Activated CD4-positive, alpha-beta T cell treated with anti-CD3 and anti-CD28 coated beads, Interleukin-2, amount 10 ng/mL, durations not matched to agents 7 days and 5 days (primary cell): ENCODE measurements at regions not wholly inside any gene's neighbourhood (a gene's known extent, or its start where the extent isn't known, plus 50 kb on each side); places are given as distances from the start of the nearest gene placed in this dataset.
"Not testable (repeated sequence)": the region's sequence is repeated elsewhere in the genome, so short reads cannot be mapped to it uniquely, and the experiment has no call there.

Experiments
- CTCF ChIA-PET: fragments of 350-600 bp; sonication (Branson Sonifier 250); formaldehyde crosslinking; loops from one replicate; lab custom pipeline; 2021; ENCODE audit warnings: antibody characterized with exemption; lab: Charles Lee
- POLR2A ChIA-PET: fragments of 350-600 bp; sonication (Branson Sonifier 250); formaldehyde crosslinking; loops from one replicate; lab custom pipeline; 2021; ENCODE audit warnings: antibody characterized with exemption; lab: Charles Lee
- DNase-seq: peaks from one replicate; pipeline ENCODE4 v3.0.0-alpha.2; 2020
- H3K27ac Mint-ChIP-seq: one replicate; pipeline ENCODE4 v1.8.0; 2021; ENCODE audit warnings: mild to moderate bottlenecking, moderate library complexity, mixed read lengths
- H3K27me3 Mint-ChIP-seq: one replicate; pipeline ENCODE4 v1.8.0; 2021; ENCODE audit warnings: mixed read lengths
- H3K36me3 Mint-ChIP-seq: one replicate; pipeline ENCODE4 v1.8.0; 2021; ENCODE audit warnings: low read depth, mixed read lengths
- H3K4me1 Mint-ChIP-seq: one replicate; pipeline ENCODE4 v1.8.0; 2021; ENCODE audit warnings: mixed read lengths
- H3K4me3 Mint-ChIP-seq: one replicate; pipeline ENCODE4 v1.8.0; 2021; ENCODE audit warnings: mild to moderate bottlenecking, moderate library complexity, mixed read lengths
- H3K9me3 Mint-ChIP-seq: one replicate; pipeline ENCODE4 v1.8.0; 2021; ENCODE audit warnings: mixed read lengths

- DNase-seq, CTCF ChIA-PET, H3K27ac Mint-ChIP-seq, H3K36me3 Mint-ChIP-seq, H3K9me3 Mint-ChIP-seq, H3K4me3 Mint-ChIP-seq, POLR2A ChIA-PET, H3K4me1 Mint-ChIP-seq: not testable (repeated sequence)
- H3K27me3 Mint-ChIP-seq = peaks cover 14% of the 10 kb centered on the region
These were observed 79.5 kb upstream of the ABCD2 start for GRCh38 chr12:39699079-39699478.

GRCh38 chr12:39697108-39697507, 77.5 kb upstream of the ABCD2 start:
- DNase-seq = no peak
- peaks cover 13% of the 10 kb centered on the region for H3K27me3 Mint-ChIP-seq
- CTCF ChIA-PET = no interaction called here
- H3K9me3 Mint-ChIP-seq = peaks cover 4% of the 10 kb centered on the region
- no peak overlapping the region for H3K27ac Mint-ChIP-seq
- H3K4me1 Mint-ChIP-seq = peaks cover 3% of the 10 kb centered on the region
- no peak overlapping the region for H3K4me3 Mint-ChIP-seq
- POLR2A ChIA-PET = no interaction called here
- H3K36me3 Mint-ChIP-seq = peaks cover 4% of the 10 kb centered on the region

GRCh38 chr12:39692258-39692853, 72.8 kb upstream of the ABCD2 start:
- ChIA-PET CTCF (interaction anchor here (0.6 to 0.8 kb wide), 3 partner anchors 57 to 216 kb away, joined by 3 to 6 read pairs (median 5); no protein-coding TSS in a partner anchor), POLR2A (no interaction called here)
- Mint-ChIP-seq H3K36me3 (peaks cover 3% of the 10 kb centered on the region), H3K27me3 (peaks cover 8% of the 10 kb centered on the region), H3K9me3 (peaks cover 1% of the 10 kb centered on the region), H3K27ac (no peak overlapping the region), H3K4me1 (peaks cover 12% of the 10 kb centered on the region), H3K4me3 (no peak overlapping the region)
- DNase-seq = no peak

GRCh38 chr12:39685854-39686657, 66.5 kb upstream of the ABCD2 start:
- CTCF ChIA-PET = interaction anchor here (1.3 kb wide), 2 partner anchors 18 to 67 kb away, joined by 3 read pairs; partner anchors contain the start of gene ABCD2
- Mint-ChIP-seq H3K27me3 (no peaks in the 10 kb centered on the region), H3K4me1 (peaks cover 51% of the 10 kb centered on the region), H3K36me3 (peaks cover 27% of the 10 kb centered on the region), H3K9me3 (peaks cover 22% of the 10 kb centered on the region), H3K27ac (peak overlapping the region; percentile 91), H3K4me3 (peak overlapping the region; percentile 10)
- peak; percentile 72 for DNase-seq
- POLR2A ChIA-PET = interaction anchor here (0.6 kb wide), 1 partner anchor 109 kb away, joined by 4 read pairs; no protein-coding TSS in a partner anchor

GRCh38 chr12:39682689-39683477, 63.3 kb upstream of the ABCD2 start:
- CTCF ChIA-PET = interaction anchor here (2.1 kb wide), 1 partner anchor 63 kb away, joined by 5 read pairs; the partner anchor contains the start of gene ABCD2
- peaks cover 52% of the 10 kb centered on the region for H3K4me1 Mint-ChIP-seq
- no peak for DNase-seq
- POLR2A ChIA-PET = no interaction called here
- H3K9me3 Mint-ChIP-seq = peaks cover 37% of the 10 kb centered on the region
- H3K36me3 Mint-ChIP-seq = peaks cover 47% of the 10 kb centered on the region
- peaks cover 2% of the 10 kb centered on the region for H3K27me3 Mint-ChIP-seq
- peak overlapping the region; percentile 62 for H3K4me3 Mint-ChIP-seq
- peak overlapping the region; percentile 91 for H3K27ac Mint-ChIP-seq

GRCh38 chr12:39675263-39675662, 55.7 kb upstream of the ABCD2 start:
- ChIA-PET POLR2A (no interaction called here), CTCF (interaction anchor here (1.2 kb wide), 1 partner anchor 9 kb away, joined by 3 read pairs; no protein-coding TSS in a partner anchor)
- Mint-ChIP-seq H3K27me3 (peaks cover 6% of the 10 kb centered on the region), H3K36me3 (peaks cover 56% of the 10 kb centered on the region), H3K27ac (no peak overlapping the region), H3K4me1 (peaks cover 53% of the 10 kb centered on the region), H3K4me3 (no peak overlapping the region), H3K9me3 (peaks cover 59% of the 10 kb centered on the region)
- no peak for DNase-seq

GRCh38 chr12:39672976-39673375, 53.4 kb upstream of the ABCD2 start:
- POLR2A ChIA-PET = no interaction called here
- Mint-ChIP-seq H3K27me3 (peaks cover 4% of the 10 kb centered on the region), H3K27ac (no peak overlapping the region), H3K4me3 (no peak overlapping the region), H3K9me3 (peaks cover 53% of the 10 kb centered on the region), H3K4me1 (peaks cover 66% of the 10 kb centered on the region), H3K36me3 (peaks cover 56% of the 10 kb centered on the region)
- no peak for DNase-seq
- CTCF ChIA-PET = interaction anchor here (0.8 to 0.9 kb wide), 2 partner anchors 18 to 53 kb away, joined by 3 read pairs; partner anchors contain the start of gene ABCD2

- peaks cover 3% of the 10 kb centered on the region for H3K27me3 Mint-ChIP-seq
- H3K4me3 Mint-ChIP-seq = no peak overlapping the region
- H3K27ac Mint-ChIP-seq = peak overlapping the region; percentile 19
- DNase-seq = no peak
- peaks cover 60% of the 10 kb centered on the region for H3K36me3 Mint-ChIP-seq
- POLR2A ChIA-PET = no interaction called here
- peaks cover 52% of the 10 kb centered on the region for H3K9me3 Mint-ChIP-seq
- CTCF ChIA-PET = interaction anchor here (0.8 to 0.9 kb wide), 2 partner anchors 19 to 53 kb away, joined by 3 read pairs; partner anchors contain the start of gene ABCD2
- peaks cover 65% of the 10 kb centered on the region for H3K4me1 Mint-ChIP-seq
These were observed 52.6 kb upstream of the ABCD2 start for GRCh38 chr12:39671898-39672875.

GRCh38 chr12:39669539-39669938, 49.9 kb upstream of the ABCD2 start:
- DNase-seq = peak; percentile 50
- Mint-ChIP-seq H3K36me3 (peaks cover 67% of the 10 kb centered on the region), H3K27ac (peak overlapping the region; percentile 79), H3K9me3 (peaks cover 47% of the 10 kb centered on the region), H3K4me1 (peaks cover 53% of the 10 kb centered on the region)
- CTCF ChIA-PET = interaction anchor here (1.2 kb wide), 1 partner anchor 50 kb away, joined by 3 read pairs; the partner anchor contains the start of gene ABCD2
- H3K4me3 Mint-ChIP-seq, H3K27me3 Mint-ChIP-seq, POLR2A ChIA-PET: not testable (repeated sequence)
